GM12872 (cell line): ENCODE measurements at regions not wholly inside any gene's neighbourhood (a gene's known extent, or its start where the extent isn't known, plus 50 kb on each side); places are given as distances from the start of the nearest gene placed in this dataset.

Source experiments
- TF ChIP-seq, protein P1 (sequence below): IDR thresholded peaks from 3 replicates; pipeline ENCODE4 v1.5.1; 2011; ENCODE audit warnings: low read depth, mild to moderate bottlenecking, low read length, moderate library complexity; ENCODE audit not compliant: insufficient read depth

DNA sequence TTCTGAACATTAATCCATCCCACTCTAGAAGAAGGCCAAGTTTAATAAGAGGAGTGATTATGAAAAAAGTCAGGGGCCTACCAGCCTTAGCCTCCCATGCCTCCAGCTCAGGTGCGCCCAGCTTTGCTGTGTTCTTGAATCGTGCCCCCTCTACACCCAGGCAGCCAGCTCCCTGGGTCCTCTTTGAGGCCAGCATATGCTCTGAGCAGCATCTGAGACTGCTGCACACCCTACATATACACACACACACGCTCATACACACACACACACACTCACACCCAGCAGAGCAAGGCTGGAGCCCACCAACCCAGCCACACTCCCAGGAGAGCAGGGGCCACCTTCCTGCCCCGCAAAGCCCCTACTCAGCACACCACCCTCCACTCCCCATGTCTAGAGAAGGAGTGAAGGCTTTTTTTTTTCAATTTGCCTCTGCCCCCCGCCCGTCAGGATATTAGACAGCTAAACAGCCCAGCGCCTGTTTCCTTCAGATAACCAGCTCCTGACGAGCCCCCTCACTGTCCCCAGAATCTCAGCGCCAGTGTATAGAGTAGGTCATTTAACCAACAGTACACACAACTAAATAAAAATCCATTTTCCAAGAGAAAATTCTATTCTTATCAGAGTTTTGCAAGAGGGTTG lies 121.6 kb downstream of the BUD13 start:
- TF ChIP-seq, protein P1, sequence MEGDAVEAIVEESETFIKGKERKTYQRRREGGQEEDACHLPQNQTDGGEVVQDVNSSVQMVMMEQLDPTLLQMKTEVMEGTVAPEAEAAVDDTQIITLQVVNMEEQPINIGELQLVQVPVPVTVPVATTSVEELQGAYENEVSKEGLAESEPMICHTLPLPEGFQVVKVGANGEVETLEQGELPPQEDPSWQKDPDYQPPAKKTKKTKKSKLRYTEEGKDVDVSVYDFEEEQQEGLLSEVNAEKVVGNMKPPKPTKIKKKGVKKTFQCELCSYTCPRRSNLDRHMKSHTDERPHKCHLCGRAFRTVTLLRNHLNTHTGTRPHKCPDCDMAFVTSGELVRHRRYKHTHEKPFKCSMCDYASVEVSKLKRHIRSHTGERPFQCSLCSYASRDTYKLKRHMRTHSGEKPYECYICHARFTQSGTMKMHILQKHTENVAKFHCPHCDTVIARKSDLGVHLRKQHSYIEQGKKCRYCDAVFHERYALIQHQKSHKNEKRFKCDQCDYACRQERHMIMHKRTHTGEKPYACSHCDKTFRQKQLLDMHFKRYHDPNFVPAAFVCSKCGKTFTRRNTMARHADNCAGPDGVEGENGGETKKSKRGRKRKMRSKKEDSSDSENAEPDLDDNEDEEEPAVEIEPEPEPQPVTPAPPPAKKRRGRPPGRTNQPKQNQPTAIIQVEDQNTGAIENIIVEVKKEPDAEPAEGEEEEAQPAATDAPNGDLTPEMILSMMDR = no peak

GRCh38 chr11:116650052-116650451 lies 122.7 kb downstream of the BUD13 start:
- TF ChIP-seq, protein P1 = no peak

DNA sequence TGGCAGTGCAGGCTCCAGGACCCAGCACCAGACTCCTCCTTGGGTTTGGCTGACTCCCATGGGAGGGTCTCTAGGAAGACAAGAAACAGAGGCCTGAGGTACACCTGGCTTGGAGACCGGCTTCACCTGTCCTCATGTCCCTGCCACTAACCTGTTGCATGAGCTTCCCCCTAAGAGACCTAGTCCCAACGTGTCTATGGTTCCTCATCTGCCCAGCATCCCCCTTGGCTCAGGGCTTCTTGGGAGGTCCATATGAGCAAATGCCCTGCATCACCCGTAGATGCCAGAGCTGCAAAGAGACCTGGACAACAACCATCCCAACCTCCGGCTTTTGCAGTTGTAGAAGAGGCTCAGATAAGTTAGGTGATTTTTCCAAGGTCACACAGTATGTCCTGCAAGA lies 123.5 kb downstream of the BUD13 start:
- TF ChIP-seq, protein P1 = no peak

GRCh38 chr11:116648247-116649174 lies 124.3 kb downstream of the BUD13 start:
- TF ChIP-seq, protein P1 = no peak

DNA sequence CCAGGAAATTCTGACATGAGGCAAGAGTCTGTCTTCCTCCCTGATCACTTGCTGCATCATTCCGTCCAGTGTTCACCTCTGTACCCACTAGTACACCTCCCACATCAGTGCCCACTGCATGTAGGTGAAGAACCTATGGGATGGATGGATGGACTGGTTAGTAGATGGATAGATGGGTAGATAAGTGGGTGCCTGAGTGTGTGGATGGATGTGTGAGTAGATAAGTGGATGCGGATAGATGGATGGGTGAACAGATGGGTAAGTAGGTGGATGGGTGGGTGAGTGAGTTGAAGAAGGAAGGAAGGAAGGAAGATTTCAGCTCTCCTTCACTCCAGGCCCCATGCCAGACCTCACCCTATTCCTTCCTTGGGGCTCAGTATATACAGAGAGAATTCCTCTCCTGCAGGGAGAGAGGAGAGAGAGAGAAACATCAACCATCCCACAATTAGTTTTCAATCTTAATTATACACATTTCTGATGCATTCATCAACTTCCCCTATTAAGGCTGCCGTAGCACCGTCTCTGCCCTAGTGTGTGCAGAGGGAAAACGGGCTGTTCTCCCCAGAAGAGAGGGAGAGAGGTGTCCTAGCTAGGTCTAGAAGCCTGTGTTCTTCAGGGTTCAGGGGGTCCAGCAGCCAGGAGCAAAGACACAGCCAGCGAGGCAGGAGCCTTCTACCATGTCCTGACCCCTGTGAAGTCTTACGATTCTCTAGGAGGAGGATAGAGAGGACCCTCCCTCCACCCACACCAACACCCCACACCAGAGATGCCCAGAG lies 125.3 kb downstream of the BUD13 start:
- TF ChIP-seq, protein P1 = no peak

- TF ChIP-seq, protein P1 = no peak
Measured at GRCh38 chr11:116646191-116646590, 126.6 kb downstream of the BUD13 start.

DNA sequence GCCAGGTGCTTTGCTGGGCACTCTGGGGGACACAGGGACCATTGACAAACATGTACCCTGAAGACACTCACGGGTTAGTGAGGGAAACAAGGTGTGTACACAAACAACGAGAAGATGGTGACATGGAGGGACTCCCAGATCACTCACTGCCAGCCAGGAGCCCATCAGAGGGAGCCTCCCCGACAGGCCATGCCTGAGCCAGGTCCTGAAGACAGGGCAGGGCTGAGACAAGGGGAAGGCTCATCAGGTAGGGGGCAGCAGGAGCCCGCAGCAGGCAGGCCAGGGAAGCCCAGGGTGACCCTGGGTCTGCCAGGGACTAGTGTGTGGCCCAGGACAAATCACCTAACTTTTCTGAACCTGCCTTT lies 127.9 kb downstream of the BUD13 start:
- TF ChIP-seq, protein P1 = no peak
